AG10803 (cell line): ENCODE measurements at regions not wholly inside any gene's neighbourhood (a gene's known extent, or its start where the extent isn't known, plus 50 kb on each side); places are given as distances from the start of the nearest gene placed in this dataset.

ENCODE experiments used
- DNase-seq: peaks from one replicate; pipeline ENCODE4 v3.0.0; 2010; ENCODE audit warnings: low read depth
- H3K4me3 ChIP-seq: 2 replicates; pipeline ENCODE4 v1.5.1; 2011; ENCODE audit warnings: mild to moderate bottlenecking, low read length, control low read depth
- CTCF ChIP-seq: conservative IDR thresholded peaks from 2 replicates; pipeline ENCODE4 v1.5.1; 2011; ENCODE audit warnings: mild to moderate bottlenecking, low read length, control low read depth, inconsistent platforms

GRCh38 chr12:90037740-90038139 lies 329.1 kb upstream of the ATP2B1 start:
- TF ChIP-seq CTCF, result no peak
- no peak overlapping the region for H3K4me3 ChIP-seq
- DNase-seq, result no peak

GRCh38 chr12:90036637-90037036 lies 328.0 kb upstream of the ATP2B1 start:
- no peak overlapping the region for H3K4me3 ChIP-seq
- TF ChIP-seq CTCF, result no peak
- DNase-seq, result no peak

- no peak for TF ChIP-seq CTCF
- no peak overlapping the region for H3K4me3 ChIP-seq
- DNase-seq, result no peak
Observed at GRCh38 chr12:90030726-90031125, 322.1 kb upstream of the ATP2B1 start.

- DNase-seq, result no peak
- no peak overlapping the region for H3K4me3 ChIP-seq
- TF ChIP-seq CTCF, result no peak
Observed at GRCh38 chr12:90029317-90029716, 320.7 kb upstream of the ATP2B1 start.

- DNase-seq, result no peak
Observed at GRCh38 chr12:90028635-90029051, 320.0 kb upstream of the ATP2B1 start.

GRCh38 chr12:90027889-90028634 lies 319.4 kb upstream of the ATP2B1 start:
- TF ChIP-seq CTCF, result no peak
- H3K4me3 ChIP-seq, result no peak overlapping the region
- peak; percentile 30 for DNase-seq

More at GRCh38 chr12:90028635-90029051, 320.0 kb upstream of the ATP2B1 start:
- no peak overlapping the region for H3K4me3 ChIP-seq
- TF ChIP-seq CTCF, result no peak

GRCh38 chr12:90027041-90027440 lies 318.4 kb upstream of the ATP2B1 start:
- no peak overlapping the region for H3K4me3 ChIP-seq
- no peak for DNase-seq
- TF ChIP-seq CTCF, result no peak
